Esophagus muscularis mucosa (tissue), 4 donors: ENCODE measurements at regions not wholly inside any gene's neighbourhood (a gene's known extent, or its start where the extent isn't known, plus 50 kb on each side); places are given as distances from the start of the nearest gene placed in this dataset.
"Not testable (repeated sequence)": the region's sequence is repeated elsewhere in the genome, so short reads cannot be mapped to it uniquely, and the experiment has no call there.

Source experiments
- DNase-seq: peaks from one replicate; pipeline ENCODE4 v3.0.0-alpha.2; 2017; ENCODE audit errors: extremely low spot score
- H3K27ac ChIP-seq, 4 donors: fragments of 200-600 bp; sonication (generic); replicated peaks in 1 of 4; 1 replicate in 3 of 4; 2 replicates in 1 of 4; pipeline ENCODE4 v1.5.1; 2016 to 2019; ENCODE audit warnings: mild to moderate bottlenecking in 1 of 4
- H3K27me3 ChIP-seq, 4 donors: fragments of 200-600 bp; sonication (generic); one replicate each; pipeline versions ENCODE4 v1.5.1 to v1.6.0; 2016 to 2019
- H3K36me3 ChIP-seq, 4 donors: fragments of 200-600 bp; sonication (generic); one replicate each; pipeline ENCODE4 v1.5.1; 2016 to 2019
- H3K4me1 ChIP-seq, 4 donors: fragments of 200-600 bp; sonication (generic); one replicate each; pipeline ENCODE4 v1.5.1; 2016 to 2019
- H3K4me3 ChIP-seq, 4 donors: fragments of 200-600 bp; sonication (generic); 1 replicate in 2 of 4; 2 replicates in 2 of 4; pipeline ENCODE4 v1.5.1; 2016 to 2019; ENCODE audit warnings: mild to moderate bottlenecking in 4 of 4, moderate library complexity in 1 of 4
- H3K9me3 ChIP-seq, 4 donors: fragments of 200-600 bp; sonication (generic); 1 replicate in 3 of 4; 2 replicates in 1 of 4; pipeline ENCODE4 v1.5.1; 2016 to 2019
- EP300 ChIP-seq: sonication (generic); formaldehyde crosslinking; IDR thresholded peaks from one replicate; pipeline ENCODE4 v1.6.1; 2017; ENCODE audit warnings: antibody characterized with exemption
- POLR2A ChIP-seq: fragments of 450-650 bp; IDR thresholded peaks from one replicate; pipeline ENCODE4 v1.6.1; 2017; ENCODE audit warnings: antibody characterized with exemption, moderate library complexity, mild to moderate bottlenecking, low read depth
- POLR2AphosphoS5 ChIP-seq, 2 donors: sonication (generic); formaldehyde crosslinking; IDR thresholded peaks; one replicate each; pipeline ENCODE4 v1.6.1; 2017; ENCODE audit warnings: antibody characterized with exemption in 2 of 2
- WGBS: methylation state at CpG from one replicate; pipeline ENCODE4 v1.1.5; 2018; 5-methylcytosine and 5-hydroxymethylcytosine counted together
- intact Hi-C: fragments of 100-400 bp; cut with DNase I; formaldehyde crosslinking; loops from one replicate; pipeline ENCODE4 v1.15.1; 2023
- TF ChIP-seq, protein P1 (sequence below), 3 experiments: fragments of 200-600 bp in 2 of 3; fragments of 450-650 bp in 1 of 3; sonication (generic) in 2 of 3; IDR thresholded peaks; one replicate each; pipeline ENCODE4 v1.5.1; 2017 to 2019; ENCODE audit warnings: antibody characterized with exemption in 3 of 3, mild to moderate bottlenecking in 2 of 3, moderate library complexity in 1 of 3

DNA sequence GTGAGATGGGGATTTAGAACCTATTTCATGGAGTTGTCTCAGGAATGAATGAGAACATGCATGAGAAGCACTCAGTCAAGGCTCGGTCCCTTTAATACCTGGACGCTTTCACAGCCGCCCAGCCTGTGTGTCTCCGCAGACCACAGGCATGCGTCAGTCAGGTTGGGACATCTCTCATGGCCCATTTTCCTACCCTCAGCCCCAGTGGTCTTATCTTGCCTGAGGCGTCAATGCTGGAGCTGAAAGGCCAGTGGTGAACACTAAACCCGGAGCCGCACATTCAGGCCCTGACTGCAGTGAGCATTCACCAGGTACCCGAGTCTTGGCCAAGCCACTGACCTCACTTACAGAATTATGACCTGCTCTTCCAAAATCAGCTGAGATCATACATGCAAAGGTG lies 263.2 kb upstream of the RAB4A start:
- intact Hi-C loops, result no loop called here
- DNase-seq, result no peak
- TF ChIP-seq, protein P1, sequence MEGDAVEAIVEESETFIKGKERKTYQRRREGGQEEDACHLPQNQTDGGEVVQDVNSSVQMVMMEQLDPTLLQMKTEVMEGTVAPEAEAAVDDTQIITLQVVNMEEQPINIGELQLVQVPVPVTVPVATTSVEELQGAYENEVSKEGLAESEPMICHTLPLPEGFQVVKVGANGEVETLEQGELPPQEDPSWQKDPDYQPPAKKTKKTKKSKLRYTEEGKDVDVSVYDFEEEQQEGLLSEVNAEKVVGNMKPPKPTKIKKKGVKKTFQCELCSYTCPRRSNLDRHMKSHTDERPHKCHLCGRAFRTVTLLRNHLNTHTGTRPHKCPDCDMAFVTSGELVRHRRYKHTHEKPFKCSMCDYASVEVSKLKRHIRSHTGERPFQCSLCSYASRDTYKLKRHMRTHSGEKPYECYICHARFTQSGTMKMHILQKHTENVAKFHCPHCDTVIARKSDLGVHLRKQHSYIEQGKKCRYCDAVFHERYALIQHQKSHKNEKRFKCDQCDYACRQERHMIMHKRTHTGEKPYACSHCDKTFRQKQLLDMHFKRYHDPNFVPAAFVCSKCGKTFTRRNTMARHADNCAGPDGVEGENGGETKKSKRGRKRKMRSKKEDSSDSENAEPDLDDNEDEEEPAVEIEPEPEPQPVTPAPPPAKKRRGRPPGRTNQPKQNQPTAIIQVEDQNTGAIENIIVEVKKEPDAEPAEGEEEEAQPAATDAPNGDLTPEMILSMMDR (IDR thresholded peaks at IDR 0.05), result no peak
- no peaks in the 10 kb centered on the region for H3K27me3 ChIP-seq
- no peak overlapping the region for H3K27ac ChIP-seq
- no peak overlapping the region for H3K4me3 ChIP-seq
- 96% methylated on average over 9 of the region's 9 CpGs for WGBS
- peaks cover 0 to 15% (median 13%) of the 10 kb centered on the region in 4 donors for H3K4me1 ChIP-seq
- no peaks in the 10 kb centered on the region for H3K36me3 ChIP-seq
- H3K9me3 ChIP-seq, result no peaks in the 10 kb centered on the region

DNA sequence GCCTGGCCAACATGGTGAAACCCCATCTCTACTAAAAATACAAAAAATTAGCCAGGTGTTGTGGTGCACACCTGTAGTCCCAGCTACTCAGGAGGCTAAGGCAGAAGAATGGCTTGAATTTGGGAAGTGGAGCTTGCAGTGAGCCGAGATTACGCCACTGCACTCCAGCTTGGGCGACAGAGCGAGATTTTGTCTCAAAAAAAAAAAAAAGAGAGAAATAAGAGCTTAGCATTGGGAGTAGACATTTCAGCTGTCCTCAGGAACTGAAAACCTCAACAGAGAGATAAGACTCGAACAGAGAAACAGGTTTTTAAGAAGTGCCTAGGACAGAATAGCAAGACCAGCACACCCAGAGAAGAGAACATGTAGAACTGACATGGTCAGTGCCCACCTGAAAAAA lies 262.6 kb upstream of the RAB4A start:
- WGBS, result 78% methylated on average over 5 of the region's 5 CpGs
- H3K36me3 ChIP-seq, H3K27ac ChIP-seq, H3K27me3 ChIP-seq, intact Hi-C loops, H3K4me3 ChIP-seq, H3K9me3 ChIP-seq, DNase-seq: not testable (repeated sequence)
- peaks cover 0 to 12% (median 11%) of the 10 kb centered on the region in 4 donors for H3K4me1 ChIP-seq

DNA sequence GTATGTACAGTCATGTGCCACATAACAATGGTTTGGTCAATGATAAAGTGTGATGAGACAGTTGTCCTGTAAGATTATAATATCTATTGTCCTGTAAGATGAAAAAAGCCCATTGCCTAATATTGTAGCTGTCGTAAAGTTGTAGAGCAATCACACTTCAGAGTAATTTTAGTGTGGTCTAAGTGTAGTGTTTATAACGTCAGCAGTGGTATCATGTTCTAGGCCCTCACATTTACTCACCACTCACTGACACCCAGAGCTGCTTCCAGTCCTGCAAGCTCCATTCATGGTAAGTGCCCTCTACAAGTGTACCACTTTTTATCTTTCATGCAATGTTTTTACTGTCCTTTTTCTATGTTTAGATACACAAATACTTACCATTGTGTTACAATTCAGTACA lies 259.9 kb upstream of the RAB4A start:
- no peak overlapping the region for H3K27ac ChIP-seq
- WGBS, result 87% methylated on average over 2 of the region's 2 CpGs
- TF ChIP-seq, protein P1 (IDR thresholded peaks at IDR 0.05), result no peak
- no peak for TF ChIP-seq EP300
- no peak for TF ChIP-seq POLR2AphosphoS5 (IDR thresholded peaks at IDR 0.05)
- TF ChIP-seq POLR2A, result no peak
- H3K27me3 ChIP-seq, result no peaks in the 10 kb centered on the region
- no peaks in the 10 kb centered on the region for H3K4me1 ChIP-seq
- no peaks in the 10 kb centered on the region for H3K9me3 ChIP-seq
- H3K36me3 ChIP-seq, result no peaks in the 10 kb centered on the region
- H3K4me3 ChIP-seq, result no peak overlapping the region
- no peak for DNase-seq
- intact Hi-C loops, result no loop called here

DNA sequence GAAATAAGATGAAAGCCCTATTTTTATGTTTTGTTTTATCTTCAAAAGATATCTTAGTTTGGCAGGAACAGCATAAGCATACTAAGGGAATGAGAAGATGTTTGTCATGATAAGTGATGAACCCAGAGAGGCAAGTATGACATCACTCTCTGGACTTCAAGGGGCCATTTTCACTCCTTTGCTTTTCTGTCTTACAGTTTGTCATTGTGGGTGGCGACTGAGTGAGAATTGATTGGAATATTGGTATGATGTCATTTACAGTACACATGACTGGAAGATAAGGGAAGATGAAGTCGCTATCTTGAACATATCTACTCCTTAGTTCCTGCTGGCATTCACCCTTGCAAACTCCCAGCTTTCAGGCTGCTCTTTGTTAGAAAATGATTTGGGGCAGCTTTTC lies 258.1 kb upstream of the RAB4A start:
- intact Hi-C loops, result no loop called here
- H3K36me3 ChIP-seq, result no peaks in the 10 kb centered on the region
- no peaks in the 10 kb centered on the region for H3K27me3 ChIP-seq
- no peaks in the 10 kb centered on the region for H3K9me3 ChIP-seq
- DNase-seq, result no peak
- TF ChIP-seq EP300, result no peak
- no peak for TF ChIP-seq POLR2A
- TF ChIP-seq, protein P1 (IDR thresholded peaks at IDR 0.05), result no peak
- no peak for TF ChIP-seq POLR2AphosphoS5 (IDR thresholded peaks at IDR 0.05)
- H3K4me3 ChIP-seq, result no peak overlapping the region
- H3K27ac ChIP-seq, result no peak overlapping the region
- WGBS, result 73% methylated on average over 2 of the region's 2 CpGs
- no peaks in the 10 kb centered on the region for H3K4me1 ChIP-seq

DNA sequence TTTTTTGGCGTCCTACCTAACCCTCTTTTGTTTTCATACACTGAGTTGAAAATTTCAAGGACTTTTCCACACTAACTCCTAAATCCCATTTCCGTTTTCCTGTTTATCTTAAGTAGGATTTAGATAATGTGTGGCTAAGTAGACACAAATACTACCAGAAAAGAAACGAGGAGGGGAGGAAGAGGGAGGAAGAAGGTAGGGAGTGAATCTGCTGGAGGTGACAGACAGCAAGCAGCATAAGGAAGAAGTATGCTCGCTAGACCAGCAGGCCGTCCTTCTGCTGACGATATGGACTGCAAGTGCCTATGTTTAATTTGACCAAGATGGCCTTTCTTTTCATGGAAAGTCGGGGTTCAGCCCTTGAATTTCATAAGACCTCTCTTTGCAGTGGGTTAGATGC lies 256.9 kb upstream of the RAB4A start:
- H3K4me3 ChIP-seq, result no peak overlapping the region
- no peaks in the 10 kb centered on the region for H3K36me3 ChIP-seq
- H3K9me3 ChIP-seq, result no peaks in the 10 kb centered on the region
- H3K27ac ChIP-seq, result no peak overlapping the region
- intact Hi-C loops, result no loop called here
- 66% methylated on average over 7 of the region's 7 CpGs for whole genome bisulfite sequencing
- DNase-seq, result no peak
- TF ChIP-seq POLR2AphosphoS5 (IDR thresholded peaks at IDR 0.05) (no peak), POLR2A (no peak), EP300 (no peak)
- TF ChIP-seq, protein P1 (IDR thresholded peaks at IDR 0.05), result no peak
- H3K4me1 ChIP-seq, result no peaks in the 10 kb centered on the region
- H3K27me3 ChIP-seq, result no peaks in the 10 kb centered on the region
